ENCODE measurements at regions not wholly inside any gene's neighbourhood (a gene's known extent, or its start where the extent isn't known, plus 50 kb on each side); places are given as distances from the start of the nearest gene placed in this dataset.

DNA sequence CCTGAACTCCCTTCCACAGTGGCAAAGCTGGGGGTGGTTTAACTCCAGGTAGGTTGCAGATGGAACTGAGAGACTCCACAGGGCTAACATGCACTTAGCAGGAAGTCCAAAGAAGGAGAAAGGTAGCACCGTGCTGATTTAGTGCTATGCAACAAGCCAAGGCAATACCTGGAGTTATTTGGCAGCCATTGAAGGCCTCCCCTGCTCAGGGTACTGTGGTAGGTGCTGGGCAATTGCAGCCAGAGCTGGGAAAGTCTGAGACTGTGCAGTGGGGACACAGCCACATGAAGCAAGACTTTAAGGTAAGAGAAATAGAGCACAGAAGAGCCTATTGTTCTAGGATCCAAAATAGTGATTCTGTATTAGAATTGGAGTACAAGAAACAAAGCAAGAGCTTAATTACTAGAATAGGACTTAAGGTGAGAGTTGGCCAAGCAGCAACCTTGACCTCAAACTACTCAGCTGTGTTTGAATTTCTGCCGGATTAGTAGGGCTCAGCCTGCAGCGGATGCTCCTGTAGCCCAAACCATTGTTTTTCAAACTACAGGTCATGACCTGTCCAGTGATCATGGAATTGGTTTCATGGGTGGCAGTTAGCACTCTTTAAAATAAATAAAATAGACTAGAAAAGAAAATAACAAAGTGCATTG is 80.8 kb upstream of the STMND1 start:
- BruUV-seq (replicated peaks) = no TSS peak
- TF ChIP-seq EZH2phosphoT487 (IDR thresholded peaks at IDR 0.05; ENCODE audit: borderline replicate concordance, low read depth, low read length) = no peak
- TF ChIP-seq, protein P1, sequence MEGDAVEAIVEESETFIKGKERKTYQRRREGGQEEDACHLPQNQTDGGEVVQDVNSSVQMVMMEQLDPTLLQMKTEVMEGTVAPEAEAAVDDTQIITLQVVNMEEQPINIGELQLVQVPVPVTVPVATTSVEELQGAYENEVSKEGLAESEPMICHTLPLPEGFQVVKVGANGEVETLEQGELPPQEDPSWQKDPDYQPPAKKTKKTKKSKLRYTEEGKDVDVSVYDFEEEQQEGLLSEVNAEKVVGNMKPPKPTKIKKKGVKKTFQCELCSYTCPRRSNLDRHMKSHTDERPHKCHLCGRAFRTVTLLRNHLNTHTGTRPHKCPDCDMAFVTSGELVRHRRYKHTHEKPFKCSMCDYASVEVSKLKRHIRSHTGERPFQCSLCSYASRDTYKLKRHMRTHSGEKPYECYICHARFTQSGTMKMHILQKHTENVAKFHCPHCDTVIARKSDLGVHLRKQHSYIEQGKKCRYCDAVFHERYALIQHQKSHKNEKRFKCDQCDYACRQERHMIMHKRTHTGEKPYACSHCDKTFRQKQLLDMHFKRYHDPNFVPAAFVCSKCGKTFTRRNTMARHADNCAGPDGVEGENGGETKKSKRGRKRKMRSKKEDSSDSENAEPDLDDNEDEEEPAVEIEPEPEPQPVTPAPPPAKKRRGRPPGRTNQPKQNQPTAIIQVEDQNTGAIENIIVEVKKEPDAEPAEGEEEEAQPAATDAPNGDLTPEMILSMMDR (conservative IDR thresholded peaks at IDR 0.05; ENCODE audit: low read length) = no peak

DNA sequence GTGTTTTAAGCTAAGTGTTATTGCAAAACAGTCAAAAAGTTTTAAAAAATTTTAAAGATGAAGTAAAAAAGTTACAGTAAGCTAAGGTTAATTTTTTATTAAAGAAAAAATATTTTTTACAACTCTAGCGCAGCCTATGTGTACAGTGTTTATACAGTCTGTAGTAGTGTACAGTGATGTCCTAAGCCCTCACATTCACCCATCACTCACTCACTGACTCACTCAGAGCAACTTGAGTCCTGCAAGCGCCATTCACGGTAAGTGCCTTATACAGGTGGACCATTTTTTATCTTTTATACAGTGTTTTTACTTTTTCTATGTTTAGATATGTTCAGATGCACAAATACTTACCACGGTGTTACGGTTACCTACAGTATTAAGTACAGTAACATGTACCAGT is 83.4 kb upstream of the STMND1 start:
- H3K79me2 ChIP-seq (ENCODE audit: insufficient read depth, low read depth, low read length) = no peaks in the 10 kb centered on the region
- H3K4me1 ChIP-seq (ENCODE audit: insufficient read depth, low read length, poor library complexity, severe bottlenecking) = no peaks in the 10 kb centered on the region
- no peak for DNase-seq (ENCODE audit: low spot score)
- no peaks in the 10 kb centered on the region for H3K9me2 ChIP-seq (ENCODE audit: insufficient read depth, low read length)
- no peak overlapping the region for H3K27ac ChIP-seq (ENCODE audit: low read depth, low read length, poor library complexity, severe bottlenecking)
- intact Hi-C loops (cut with micrococcal nuclease; ENCODE audit: unreplicated experiment) = no loop called here
- H3K4me2 ChIP-seq (ENCODE audit: low read length) = no peak overlapping the region
- no peaks in the 10 kb centered on the region for H3K36me3 ChIP-seq (ENCODE audit: insufficient read depth, low read length)
- H3K9me3 ChIP-seq (ENCODE audit: low read length) = no peaks in the 10 kb centered on the region
- ChIA-PET POLR2A (interaction anchor here (0.7 to 1.2 kb wide), 2 partner anchors 27 to 661 kb away, joined by 3 read pairs; no protein-coding TSS in a partner anchor), CTCF (ENCODE audit: unreplicated experiment) (no interaction called here)
- H3K4me3 ChIP-seq (ENCODE audit: low read depth, low read length, poor library complexity, severe bottlenecking) = no peak overlapping the region
- TF ChIP-seq, protein P1 (conservative IDR thresholded peaks at IDR 0.05; ENCODE audit: low read length) = no peak
- no peak for TF ChIP-seq EZH2phosphoT487 (IDR thresholded peaks at IDR 0.05; ENCODE audit: borderline replicate concordance, low read depth, low read length)
- no peaks in the 10 kb centered on the region for H4K20me1 ChIP-seq (ENCODE audit: insufficient read depth, low read length)
- no TSS peak for BruUV-seq (replicated peaks)
- H2AFZ ChIP-seq (ENCODE audit: low read length) = no peak overlapping the region

More for the DNA sequence above, 80.8 kb upstream of the STMND1 start:
- POLR2A ChIA-PET = interaction anchor here (0.7 kb wide), 1 partner anchor 24 kb away, joined by 3 read pairs; no protein-coding TSS in a partner anchor
- no peaks in the 10 kb centered on the region for H3K9me2 ChIP-seq (ENCODE audit: insufficient read depth, low read length)
- H3K4me1 ChIP-seq (ENCODE audit: insufficient read depth, low read length, poor library complexity, severe bottlenecking) = no peaks in the 10 kb centered on the region
- H3K36me3 ChIP-seq (ENCODE audit: insufficient read depth, low read length) = no peaks in the 10 kb centered on the region
- no peak overlapping the region for H3K4me2 ChIP-seq (ENCODE audit: low read length)
- no peaks in the 10 kb centered on the region for H3K9me3 ChIP-seq (ENCODE audit: low read length)
- no peak for DNase-seq (ENCODE audit: low spot score)
- no peak overlapping the region for H2AFZ ChIP-seq (ENCODE audit: low read length)
- no peaks in the 10 kb centered on the region for H3K79me2 ChIP-seq (ENCODE audit: insufficient read depth, low read depth, low read length)
- H3K27ac ChIP-seq (ENCODE audit: low read depth, low read length, poor library complexity, severe bottlenecking) = no peak overlapping the region
- H3K4me3 ChIP-seq (ENCODE audit: low read depth, low read length, poor library complexity, severe bottlenecking) = no peak overlapping the region
- intact Hi-C loops (cut with micrococcal nuclease; ENCODE audit: unreplicated experiment) = no loop called here
- CTCF ChIA-PET (ENCODE audit: unreplicated experiment) = no interaction called here
- no peaks in the 10 kb centered on the region for H4K20me1 ChIP-seq (ENCODE audit: insufficient read depth, low read length)

DNA sequence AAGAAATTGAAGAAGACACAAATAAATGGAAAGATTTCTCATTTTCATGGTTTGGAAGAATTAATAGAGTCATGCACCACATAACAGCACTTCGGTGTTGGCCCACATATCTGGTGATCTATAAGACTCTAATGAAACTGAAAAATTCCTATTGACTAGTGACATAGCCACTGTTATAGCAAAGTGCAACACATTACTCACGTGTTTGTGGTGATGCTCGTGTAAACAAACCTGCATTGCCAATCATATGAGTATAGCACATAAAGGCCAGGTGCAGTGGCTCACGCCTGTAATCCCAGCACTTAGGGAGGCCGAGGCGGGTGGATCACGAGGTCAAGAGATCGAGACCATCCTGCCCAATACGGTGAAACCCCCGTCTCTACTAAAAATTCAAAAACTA is 84.4 kb upstream of the STMND1 start:
- no peaks in the 10 kb centered on the region for H3K79me2 ChIP-seq (ENCODE audit: insufficient read depth, low read depth, low read length)
- H3K27ac ChIP-seq (ENCODE audit: low read depth, low read length, poor library complexity, severe bottlenecking) = no peak overlapping the region
- ChIA-PET POLR2A (no interaction called here), CTCF (ENCODE audit: unreplicated experiment) (no interaction called here)
- H3K4me3 ChIP-seq (ENCODE audit: low read depth, low read length, poor library complexity, severe bottlenecking) = no peak overlapping the region
- intact Hi-C loops (cut with micrococcal nuclease; ENCODE audit: unreplicated experiment) = no loop called here
- DNase-seq (ENCODE audit: low spot score) = no peak
- no TSS peak for BruUV-seq (replicated peaks)
- H3K4me2 ChIP-seq (ENCODE audit: low read length) = no peak overlapping the region
- H3K4me1 ChIP-seq (ENCODE audit: insufficient read depth, low read length, poor library complexity, severe bottlenecking) = no peaks in the 10 kb centered on the region
- no peak overlapping the region for H2AFZ ChIP-seq (ENCODE audit: low read length)
- TF ChIP-seq, protein P1 (conservative IDR thresholded peaks at IDR 0.05; ENCODE audit: low read length) = no peak
- TF ChIP-seq EZH2phosphoT487 (IDR thresholded peaks at IDR 0.05; ENCODE audit: borderline replicate concordance, low read depth, low read length) = no peak
- no peaks in the 10 kb centered on the region for H4K20me1 ChIP-seq (ENCODE audit: insufficient read depth, low read length)
- H3K9me2 ChIP-seq (ENCODE audit: insufficient read depth, low read length) = no peaks in the 10 kb centered on the region
- H3K9me3 ChIP-seq (ENCODE audit: low read length) = no peaks in the 10 kb centered on the region
- no peaks in the 10 kb centered on the region for H3K36me3 ChIP-seq (ENCODE audit: insufficient read depth, low read length)
